ENCODE measurements at regions not wholly inside any gene's neighbourhood (a gene's known extent, or its start where the extent isn't known, plus 50 kb on each side); places are given as distances from the start of the nearest gene placed in this dataset.
"Not testable (repeated sequence)": the region's sequence is repeated elsewhere in the genome, so short reads cannot be mapped to it uniquely, and the experiment has no call there.

DNA sequence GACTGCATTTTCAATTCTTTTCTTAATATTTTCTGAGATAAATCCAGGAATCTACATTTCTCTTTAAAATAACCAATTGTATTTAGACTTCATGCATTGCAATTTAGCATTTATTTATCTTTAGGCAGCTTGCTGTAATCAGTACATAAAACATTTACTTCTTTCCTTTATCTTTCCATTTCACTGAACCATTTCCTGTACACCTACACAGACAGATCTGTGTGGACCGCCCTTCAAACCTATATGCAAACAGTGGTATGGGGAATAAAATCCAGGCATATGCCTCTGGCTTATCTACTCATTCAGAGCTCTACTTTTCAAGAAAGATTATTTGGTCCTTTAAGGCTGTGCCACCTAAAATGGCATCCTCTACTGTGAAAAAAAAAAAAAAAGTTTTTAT lies 640.0 kb downstream of the MAT2B start:
- DNase-seq (no peak), ATAC-seq (no peak)
- Histone ChIP-seq H3K4me3 (ENCODE audit: low read length) (no peak overlapping the region), H3K36me3 (ENCODE audit: control insufficient read depth, insufficient read depth, low read length) (no peaks in the 10 kb centered on the region), H3K27me3 (ENCODE audit: control insufficient read depth, insufficient read depth, low read length) (no peaks in the 10 kb centered on the region), H3K27ac (ENCODE audit: low read length) (no peak overlapping the region), H3K4me1 (ENCODE audit: control insufficient read depth, insufficient read depth, low read length) (no peaks in the 10 kb centered on the region), H3K9me3 (ENCODE audit: control insufficient read depth, insufficient read depth, low read length) (no peaks in the 10 kb centered on the region)
- Mint-ChIP-seq H3K27ac (no peak overlapping the region), H3K36me3 (no peaks in the 10 kb centered on the region), H3K9me3 (peaks cover 7 to 16% of the 10 kb centered on the region in 2 donors), H3K4me3 (no peak overlapping the region), H3K27me3 (ENCODE audit: low read depth in 2 of 2) (no peaks in the 10 kb centered on the region), H3K4me1 (no peaks in the 10 kb centered on the region)
- TF ChIP-seq, protein P1, sequence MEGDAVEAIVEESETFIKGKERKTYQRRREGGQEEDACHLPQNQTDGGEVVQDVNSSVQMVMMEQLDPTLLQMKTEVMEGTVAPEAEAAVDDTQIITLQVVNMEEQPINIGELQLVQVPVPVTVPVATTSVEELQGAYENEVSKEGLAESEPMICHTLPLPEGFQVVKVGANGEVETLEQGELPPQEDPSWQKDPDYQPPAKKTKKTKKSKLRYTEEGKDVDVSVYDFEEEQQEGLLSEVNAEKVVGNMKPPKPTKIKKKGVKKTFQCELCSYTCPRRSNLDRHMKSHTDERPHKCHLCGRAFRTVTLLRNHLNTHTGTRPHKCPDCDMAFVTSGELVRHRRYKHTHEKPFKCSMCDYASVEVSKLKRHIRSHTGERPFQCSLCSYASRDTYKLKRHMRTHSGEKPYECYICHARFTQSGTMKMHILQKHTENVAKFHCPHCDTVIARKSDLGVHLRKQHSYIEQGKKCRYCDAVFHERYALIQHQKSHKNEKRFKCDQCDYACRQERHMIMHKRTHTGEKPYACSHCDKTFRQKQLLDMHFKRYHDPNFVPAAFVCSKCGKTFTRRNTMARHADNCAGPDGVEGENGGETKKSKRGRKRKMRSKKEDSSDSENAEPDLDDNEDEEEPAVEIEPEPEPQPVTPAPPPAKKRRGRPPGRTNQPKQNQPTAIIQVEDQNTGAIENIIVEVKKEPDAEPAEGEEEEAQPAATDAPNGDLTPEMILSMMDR (IDR thresholded peaks at IDR 0.05): no peak
- WGBS (ENCODE audit: insufficient coverage): 75% methylated on average over 1 of the region's 1 CpG
- intact Hi-C loops (cut with micrococcal nuclease): no loop called here

DNA sequence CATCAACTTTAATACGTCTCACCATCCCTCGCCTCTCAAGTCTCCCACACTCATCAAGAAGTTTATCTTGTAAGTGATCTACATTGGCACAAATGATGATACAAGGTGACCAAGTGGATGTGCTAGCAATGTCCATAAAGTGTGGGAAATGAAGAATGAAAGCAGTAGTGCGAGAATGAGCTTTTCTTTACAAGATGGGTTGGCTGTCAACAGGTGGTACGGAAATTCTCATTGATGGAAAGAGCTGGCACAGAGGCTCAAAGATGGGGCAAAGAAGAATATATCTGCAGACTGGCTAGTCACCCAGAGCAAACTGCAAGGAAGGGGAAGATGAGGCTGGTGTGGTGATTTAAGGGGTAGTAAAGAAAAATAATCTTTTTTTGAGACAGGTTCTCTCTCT lies 640.8 kb downstream of the MAT2B start:
- no peaks in the 10 kb centered on the region for H3K36me3 Mint-ChIP-seq
- intact Hi-C loops (cut with micrococcal nuclease): no loop called here
- H3K4me3 Mint-ChIP-seq: no peak overlapping the region
- DNase-seq (no peak), ATAC-seq (no peak)
- no peak overlapping the region for H3K27ac ChIP-seq (ENCODE audit: low read length)
- no peaks in the 10 kb centered on the region for H3K27me3 ChIP-seq (ENCODE audit: control insufficient read depth, insufficient read depth, low read length)
- H3K4me1 Mint-ChIP-seq: no peaks in the 10 kb centered on the region
- no peaks in the 10 kb centered on the region for H3K4me1 ChIP-seq (ENCODE audit: control insufficient read depth, insufficient read depth, low read length)
- no peak overlapping the region for H3K4me3 ChIP-seq (ENCODE audit: low read length)
- TF ChIP-seq, protein P1 (IDR thresholded peaks at IDR 0.05): no peak
- no peaks in the 10 kb centered on the region for H3K36me3 ChIP-seq (ENCODE audit: control insufficient read depth, insufficient read depth, low read length)
- no peaks in the 10 kb centered on the region for H3K27me3 Mint-ChIP-seq (ENCODE audit: low read depth in 2 of 2)
- H3K9me3 Mint-ChIP-seq: peaks cover 7 to 16% of the 10 kb centered on the region in 2 donors
- 82% methylated on average over 2 of the region's 4 CpGs for WGBS (ENCODE audit: insufficient coverage)
- H3K9me3 ChIP-seq (ENCODE audit: control insufficient read depth, insufficient read depth, low read length): no peaks in the 10 kb centered on the region
- H3K27ac Mint-ChIP-seq: no peak overlapping the region

DNA sequence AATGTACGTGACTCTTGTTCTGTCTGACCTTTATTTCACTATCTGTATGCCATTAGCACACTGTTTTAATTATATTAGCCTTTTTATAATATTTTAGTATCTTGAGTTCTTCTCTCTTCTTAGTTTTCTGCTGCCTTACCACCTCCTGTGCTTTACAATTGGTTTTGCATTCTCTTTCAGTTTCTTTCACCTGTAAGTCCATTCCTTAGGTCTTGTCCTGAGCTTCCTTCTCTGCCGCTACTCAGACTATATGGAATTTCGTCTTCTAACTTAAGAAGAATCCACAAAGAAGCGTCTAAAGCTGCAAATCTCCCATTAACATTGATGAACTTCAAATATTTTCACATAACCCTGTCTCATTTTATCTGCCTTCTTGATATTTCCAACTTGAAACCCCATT lies 642.9 kb downstream of the MAT2B start:
- H3K27me3 ChIP-seq (ENCODE audit: control insufficient read depth, insufficient read depth, low read length): no peaks in the 10 kb centered on the region
- DNase-seq: no peak
- no peaks in the 10 kb centered on the region for H3K4me1 ChIP-seq (ENCODE audit: control insufficient read depth, insufficient read depth, low read length)
- intact Hi-C loops (cut with micrococcal nuclease): no loop called here
- Mint-ChIP-seq H3K4me3 (no peak overlapping the region), H3K27ac (no peak overlapping the region), H3K27me3 (ENCODE audit: low read depth in 2 of 2) (no peaks in the 10 kb centered on the region), H3K36me3 (no peaks in the 10 kb centered on the region), H3K4me1 (no peaks in the 10 kb centered on the region), H3K9me3 (peaks cover 13 to 15% of the 10 kb centered on the region in 2 donors)
- no peaks in the 10 kb centered on the region for H3K9me3 ChIP-seq (ENCODE audit: control insufficient read depth, insufficient read depth, low read length)
- WGBS (ENCODE audit: insufficient coverage): 63% methylated on average over 3 of the region's 4 CpGs
- H3K27ac ChIP-seq (ENCODE audit: low read length): no peak overlapping the region
- H3K4me3 ChIP-seq (ENCODE audit: low read length): no peak overlapping the region
- ATAC-seq: no peak
- no peaks in the 10 kb centered on the region for H3K36me3 ChIP-seq (ENCODE audit: control insufficient read depth, insufficient read depth, low read length)
- TF ChIP-seq, protein P1 (IDR thresholded peaks at IDR 0.05): no peak

DNA sequence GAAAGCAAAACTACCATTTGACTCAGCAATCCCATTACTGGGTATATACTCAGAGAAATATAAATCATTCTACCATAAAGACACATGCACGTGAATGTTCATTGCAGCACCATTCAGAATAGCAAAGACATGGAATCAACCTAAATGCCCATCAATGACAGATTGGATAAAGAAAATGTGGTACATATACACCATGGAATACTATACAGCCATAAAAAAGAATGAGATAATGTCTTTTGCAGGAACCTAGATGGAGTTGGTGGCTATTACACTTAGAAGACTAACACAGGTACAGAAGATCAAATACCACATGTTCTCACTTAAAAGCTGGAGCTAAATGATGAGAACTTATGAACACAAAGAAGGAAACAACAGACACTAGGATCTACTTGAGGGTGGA lies 647.1 kb downstream of the MAT2B start:
- WGBS (ENCODE audit: insufficient coverage): 88% methylated on average over 1 of the region's 1 CpG
- H3K9me3 ChIP-seq (ENCODE audit: control insufficient read depth, insufficient read depth, low read length); H3K27ac Mint-ChIP-seq; H3K36me3 Mint-ChIP-seq; H3K4me1 Mint-ChIP-seq; ATAC-seq; intact Hi-C loops (cut with micrococcal nuclease); H3K4me3 Mint-ChIP-seq; DNase-seq; H3K4me1 ChIP-seq (ENCODE audit: control insufficient read depth, insufficient read depth, low read length); H3K27me3 Mint-ChIP-seq (ENCODE audit: low read depth in 2 of 2); H3K4me3 ChIP-seq (ENCODE audit: low read length); H3K27me3 ChIP-seq (ENCODE audit: control insufficient read depth, insufficient read depth, low read length); H3K27ac ChIP-seq (ENCODE audit: low read length); H3K36me3 ChIP-seq (ENCODE audit: control insufficient read depth, insufficient read depth, low read length): not testable (repeated sequence)
- H3K9me3 Mint-ChIP-seq: peaks cover 11 to 14% of the 10 kb centered on the region in 2 donors

Measured in natural killer cell (primary cell).